Gastrocnemius medialis (tissue), 4 donors: ENCODE measurements at regions not wholly inside any gene's neighbourhood (a gene's known extent, or its start where the extent isn't known, plus 50 kb on each side); places are given as distances from the start of the nearest gene placed in this dataset.

Experiments
- ATAC-seq, 2 donors: fragments of 150-250 bp; one replicate each; pipeline ENCODE4 v1.9.1; 2016
- DNase-seq, 2 donors: peaks; one replicate each; pipeline ENCODE4 v3.0.0-alpha.2; 2019
- H3K27ac ChIP-seq, 4 donors: fragments of 200-600 bp; sonication (generic); 1 replicate in 1 of 4; 2 replicates in 3 of 4; pipeline ENCODE4 v1.5.1; 2016 to 2018; ENCODE audit warnings: mild to moderate bottlenecking in 2 of 4, moderate library complexity in 1 of 4
- H3K27me3 ChIP-seq, 3 donors: fragments of 200-600 bp; sonication (generic) in 2 of 3; 1 replicate in 1 of 3; 2 replicates in 2 of 3; pipeline versions ENCODE4 v1.5.1 to v1.6.0; 2016 to 2019; ENCODE audit warnings: mild to moderate bottlenecking in 1 of 3, moderate library complexity in 1 of 3
- H3K36me3 ChIP-seq, 2 donors: fragments of 200-600 bp; sonication (generic) in 1 of 2; one replicate each; pipeline ENCODE4 v1.5.1; 2017 to 2018
- H3K4me1 ChIP-seq, 2 donors: fragments of 200-600 bp; sonication (generic) in 1 of 2; one replicate each; pipeline ENCODE4 v1.5.1; 2016 to 2017; ENCODE audit warnings: mild to moderate bottlenecking in 2 of 2
- H3K4me3 ChIP-seq, 4 donors: fragments of 200-600 bp; sonication (generic) in 3 of 4; 1 replicate in 1 of 4; 2 replicates in 3 of 4; pipeline ENCODE4 v1.5.1; 2016 to 2019; ENCODE audit warnings: mild to moderate bottlenecking in 2 of 4
- H3K9me3 ChIP-seq, 3 donors: fragments of 200-600 bp; sonication (generic) in 2 of 3; 1 replicate in 1 of 3; 2 replicates in 2 of 3; pipeline ENCODE4 v1.5.1; 2016 to 2019
- POLR2A ChIP-seq, 2 donors: fragments of 450-650 bp; IDR thresholded peaks; one replicate each; pipeline ENCODE4 v1.6.1; 2017; ENCODE audit warnings: antibody characterized with exemption in 2 of 2, mild to moderate bottlenecking in 2 of 2, moderate library complexity in 2 of 2
- in situ Hi-C, 4 donors: fragments of 200-750 bp; cut with MboI; loops; one replicate each; pipeline versions ENCODE4 v1.15.0 to v1.8.0; 2017; ENCODE audit warnings: low sequenced_read_pairs in 4 of 4
- intact Hi-C: fragments of 100-400 bp; cut with DNase I; formaldehyde crosslinking; loops from one replicate; pipeline ENCODE4 v1.15.1; 2023; ENCODE audit warnings: low total_unique reads
- TF ChIP-seq, protein P1 (sequence below), 5 experiments: fragments of 450-650 bp in 3 of 5; fragments of 200-600 bp in 2 of 5; sonication (generic) in 2 of 5; IDR thresholded peaks in 4 of 5; conservative IDR thresholded peaks in 1 of 5; 1 replicate in 4 of 5; 2 replicates in 1 of 5; pipeline ENCODE4 v1.5.1; 2016 to 2019; ENCODE audit warnings: antibody characterized with exemption in 5 of 5, mild to moderate bottlenecking in 3 of 5, moderate library complexity in 3 of 5

DNA sequence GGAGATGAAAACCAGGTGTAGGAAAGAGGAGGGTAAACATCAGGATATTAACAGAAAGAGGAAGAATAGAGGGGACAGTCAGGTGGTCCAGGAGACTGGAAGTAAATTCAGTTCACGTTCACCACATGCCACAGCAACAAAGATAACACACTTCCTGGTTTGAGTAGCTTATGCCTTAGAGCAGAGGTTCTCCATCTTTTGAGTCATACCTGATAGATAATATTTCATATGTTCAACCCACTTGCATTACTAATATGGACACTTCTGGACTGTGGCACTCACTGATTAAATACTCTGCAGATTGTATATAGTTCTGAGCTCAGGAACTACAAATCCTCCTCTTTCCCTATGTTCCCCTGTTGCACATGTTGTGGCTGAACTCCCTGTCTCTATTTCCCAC is 179.9 kb upstream of the NR3C1 start:
- DNase-seq (no peak), ATAC-seq (no peak)
- Histone ChIP-seq H3K4me3 (no peak overlapping the region), H3K27me3 (no peaks in the 10 kb centered on the region), H3K27ac (no peak overlapping the region), H3K4me1 (no peaks in the 10 kb centered on the region), H3K36me3 (no peaks in the 10 kb centered on the region), H3K9me3 (no peaks in the 10 kb centered on the region)
- intact Hi-C loops = no loop called here
- no peak for TF ChIP-seq POLR2A (IDR thresholded peaks at IDR 0.05)
- TF ChIP-seq, protein P1, sequence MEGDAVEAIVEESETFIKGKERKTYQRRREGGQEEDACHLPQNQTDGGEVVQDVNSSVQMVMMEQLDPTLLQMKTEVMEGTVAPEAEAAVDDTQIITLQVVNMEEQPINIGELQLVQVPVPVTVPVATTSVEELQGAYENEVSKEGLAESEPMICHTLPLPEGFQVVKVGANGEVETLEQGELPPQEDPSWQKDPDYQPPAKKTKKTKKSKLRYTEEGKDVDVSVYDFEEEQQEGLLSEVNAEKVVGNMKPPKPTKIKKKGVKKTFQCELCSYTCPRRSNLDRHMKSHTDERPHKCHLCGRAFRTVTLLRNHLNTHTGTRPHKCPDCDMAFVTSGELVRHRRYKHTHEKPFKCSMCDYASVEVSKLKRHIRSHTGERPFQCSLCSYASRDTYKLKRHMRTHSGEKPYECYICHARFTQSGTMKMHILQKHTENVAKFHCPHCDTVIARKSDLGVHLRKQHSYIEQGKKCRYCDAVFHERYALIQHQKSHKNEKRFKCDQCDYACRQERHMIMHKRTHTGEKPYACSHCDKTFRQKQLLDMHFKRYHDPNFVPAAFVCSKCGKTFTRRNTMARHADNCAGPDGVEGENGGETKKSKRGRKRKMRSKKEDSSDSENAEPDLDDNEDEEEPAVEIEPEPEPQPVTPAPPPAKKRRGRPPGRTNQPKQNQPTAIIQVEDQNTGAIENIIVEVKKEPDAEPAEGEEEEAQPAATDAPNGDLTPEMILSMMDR (IDR thresholded peaks at IDR 0.05 in 4 of 5, conservative IDR thresholded peaks at IDR 0.05 in 1 of 5) = no peak
- in situ Hi-C loops = no loop called here

DNA sequence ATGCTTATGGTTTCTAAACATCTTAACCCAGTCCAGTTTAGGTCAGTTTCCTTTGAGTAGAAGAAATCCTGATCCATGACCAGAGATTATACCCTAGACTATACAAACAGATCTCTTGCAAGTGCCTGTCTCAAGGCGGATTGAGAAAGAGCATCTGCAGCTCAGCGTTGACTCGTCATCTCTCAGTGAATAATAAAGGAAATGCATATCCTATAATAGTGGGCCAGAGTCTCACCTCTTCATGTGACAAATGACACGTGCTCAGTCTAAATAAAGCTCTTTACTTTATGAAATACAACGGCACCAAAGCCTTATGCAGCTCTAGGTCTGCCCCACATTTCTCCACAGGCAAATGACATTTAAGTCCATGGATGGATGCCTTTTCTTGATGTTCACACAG is 179.4 kb upstream of the NR3C1 start:
- DNase-seq = no peak
- no peaks in the 10 kb centered on the region for H3K27me3 ChIP-seq
- H3K4me1 ChIP-seq = no peaks in the 10 kb centered on the region
- H3K36me3 ChIP-seq = no peaks in the 10 kb centered on the region
- intact Hi-C loops (no loop called here), in situ Hi-C loops (no loop called here)
- no peak for ATAC-seq
- no peak for TF ChIP-seq POLR2A (IDR thresholded peaks at IDR 0.05)
- TF ChIP-seq, protein P1 (IDR thresholded peaks at IDR 0.05 in 4 of 5, conservative IDR thresholded peaks at IDR 0.05 in 1 of 5) = no peak
- H3K9me3 ChIP-seq = no peaks in the 10 kb centered on the region
- no peak overlapping the region for H3K4me3 ChIP-seq
- H3K27ac ChIP-seq = no peak overlapping the region

DNA sequence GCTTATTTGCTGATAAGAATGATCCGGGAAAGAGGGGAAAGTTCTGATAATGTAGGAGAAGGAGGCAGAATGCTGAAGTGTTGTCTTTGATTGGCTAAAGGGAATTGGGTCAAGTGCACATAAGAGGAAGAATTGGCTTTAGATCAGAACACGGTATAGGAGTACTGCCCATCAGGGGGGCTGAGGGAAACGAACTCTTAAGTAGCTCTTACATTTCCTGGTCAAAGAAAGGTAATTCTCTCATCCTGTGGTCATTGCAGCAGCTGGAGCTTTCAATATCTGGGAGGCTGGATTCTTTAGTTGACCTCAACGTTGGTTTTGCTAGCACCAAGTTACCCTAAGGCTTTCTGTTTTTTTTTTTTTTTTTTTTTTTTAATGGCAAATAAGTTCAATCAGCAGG is 178.7 kb upstream of the NR3C1 start:
- intact Hi-C loops = no loop called here
- in situ Hi-C loops = no loop called here

DNA sequence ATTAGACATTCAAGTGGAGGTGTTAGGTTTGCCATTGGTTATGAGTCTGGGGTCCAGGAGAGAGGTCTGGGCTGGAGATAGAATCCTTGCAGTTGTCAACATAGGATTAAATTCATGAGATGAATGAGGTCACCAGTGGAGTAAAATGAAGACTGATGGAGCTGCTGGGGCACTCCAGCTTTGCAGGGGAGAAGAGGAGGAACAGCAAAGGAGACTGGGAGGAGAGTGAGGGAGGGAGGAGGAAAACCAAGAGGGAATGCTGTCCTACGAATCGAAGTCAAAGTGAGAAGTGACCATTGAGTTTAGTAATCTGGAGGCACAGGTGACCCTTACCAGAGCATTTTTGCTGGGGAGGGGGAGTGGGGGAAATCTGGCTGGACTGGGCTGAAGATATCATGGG is 178.2 kb upstream of the NR3C1 start:
- intact Hi-C loops (no loop called here), in situ Hi-C loops (no loop called here)
- Histone ChIP-seq H3K27me3 (no peaks in the 10 kb centered on the region), H3K27ac (no peak overlapping the region), H3K9me3 (no peaks in the 10 kb centered on the region), H3K4me1 (peaks cover 0 to 8% of the 10 kb centered on the region in 2 donors), H3K36me3 (no peaks in the 10 kb centered on the region), H3K4me3 (no peak overlapping the region)
- DNase-seq = no peak
- TF ChIP-seq, protein P1 (IDR thresholded peaks at IDR 0.05 in 4 of 5, conservative IDR thresholded peaks at IDR 0.05 in 1 of 5) = no peak
- TF ChIP-seq POLR2A (IDR thresholded peaks at IDR 0.05) = no peak
- ATAC-seq = no peak

More for the DNA sequence above, 178.7 kb upstream of the NR3C1 start:
- Histone ChIP-seq H3K27me3 (no peaks in the 10 kb centered on the region), H3K4me1 (peaks cover 0 to 5% of the 10 kb centered on the region in 2 donors), H3K9me3 (no peaks in the 10 kb centered on the region), H3K27ac (no peak overlapping the region), H3K4me3 (no peak overlapping the region), H3K36me3 (no peaks in the 10 kb centered on the region)
- TF ChIP-seq POLR2A (IDR thresholded peaks at IDR 0.05) = no peak
- TF ChIP-seq, protein P1 (IDR thresholded peaks at IDR 0.05 in 4 of 5, conservative IDR thresholded peaks at IDR 0.05 in 1 of 5) = no peak
- no peak for DNase-seq
- no peak for ATAC-seq

DNA sequence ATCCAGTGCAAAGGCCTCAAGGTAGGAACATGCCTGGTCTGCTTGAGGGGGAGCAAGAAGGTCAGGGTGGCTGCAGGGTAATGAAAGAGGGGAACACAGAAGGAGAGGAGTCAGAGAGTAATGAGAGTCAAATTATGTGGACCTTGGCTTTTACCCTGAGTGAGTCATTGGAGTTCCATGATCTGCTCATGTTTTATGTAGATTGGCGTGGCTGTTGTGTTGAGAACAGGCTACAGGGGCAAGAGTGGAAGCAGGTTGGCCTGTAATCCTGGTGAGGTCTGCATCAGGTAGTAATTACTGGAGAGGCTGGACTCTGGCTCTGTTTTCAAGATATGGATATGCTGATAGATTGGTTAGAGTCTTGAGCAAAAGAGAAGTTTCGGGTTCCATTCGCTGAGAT is 177.7 kb upstream of the NR3C1 start:
- intact Hi-C loops (no loop called here), in situ Hi-C loops (no loop called here)
- TF ChIP-seq, protein P1 (IDR thresholded peaks at IDR 0.05 in 4 of 5, conservative IDR thresholded peaks at IDR 0.05 in 1 of 5) = no peak
- no peak for TF ChIP-seq POLR2A (IDR thresholded peaks at IDR 0.05)
- DNase-seq (no peak), ATAC-seq (no peak)
- H3K4me1 ChIP-seq = peaks cover 0 to 8% of the 10 kb centered on the region in 2 donors
- H3K27me3 ChIP-seq = no peaks in the 10 kb centered on the region
- no peaks in the 10 kb centered on the region for H3K9me3 ChIP-seq
- H3K36me3 ChIP-seq = no peaks in the 10 kb centered on the region
- no peak overlapping the region for H3K4me3 ChIP-seq
- no peak overlapping the region for H3K27ac ChIP-seq
